GM18858 (cell line): ENCODE measurements at regions not wholly inside any gene's neighbourhood (a gene's known extent, or its start where the extent isn't known, plus 50 kb on each side); places are given as distances from the start of the nearest gene placed in this dataset.

Source experiments
- ATAC-seq: cut with Tn5 transposase; IDR thresholded peaks from one replicate; pipeline ENCODE4 v1.9.1; 2021; ENCODE audit not compliant: unreplicated experiment

GRCh38 chr5:41670854-41671479 is 160.6 kb upstream of the PLCXD3 start:
- ATAC-seq = no peak

- no peak for ATAC-seq
Measured at GRCh38 chr5:41670216-41670615, 159.8 kb upstream of the PLCXD3 start.

- ATAC-seq = no peak
Measured at GRCh38 chr5:41661254-41661653, 150.9 kb upstream of the PLCXD3 start.

- no peak for ATAC-seq
Measured at GRCh38 chr5:41656597-41656996, 146.2 kb upstream of the PLCXD3 start.

GRCh38 chr5:41650131-41650530 is 139.7 kb upstream of the PLCXD3 start:
- no peak for ATAC-seq

GRCh38 chr5:41649659-41650058 is 139.3 kb upstream of the PLCXD3 start:
- no peak for ATAC-seq

GRCh38 chr5:41648996-41649395 is 138.6 kb upstream of the PLCXD3 start:
- ATAC-seq = no peak

- ATAC-seq = no peak
Measured at GRCh38 chr5:41641621-41642020, 131.2 kb upstream of the PLCXD3 start.

- ATAC-seq = no peak
Measured at GRCh38 chr5:41638685-41639084, 128.3 kb upstream of the PLCXD3 start.

GRCh38 chr5:41637869-41638268 is 127.5 kb upstream of the PLCXD3 start:
- ATAC-seq = no peak

GRCh38 chr5:41637424-41637823 is 127.0 kb upstream of the PLCXD3 start:
- no peak for ATAC-seq

GRCh38 chr5:41636605-41637004 is 126.2 kb upstream of the PLCXD3 start:
- ATAC-seq = peak; percentile 74

- no peak for ATAC-seq
Measured at GRCh38 chr5:41629897-41630296, 119.5 kb upstream of the PLCXD3 start.

GRCh38 chr5:41625571-41625970 is 115.2 kb upstream of the PLCXD3 start:
- no peak for ATAC-seq

- no peak for ATAC-seq
Measured at GRCh38 chr5:41621420-41621819, 111.0 kb upstream of the PLCXD3 start.

GRCh38 chr5:41617843-41618515 is 107.6 kb upstream of the PLCXD3 start:
- no peak for ATAC-seq

GRCh38 chr5:41610386-41610785 is 100.0 kb upstream of the PLCXD3 start:
- ATAC-seq = no peak

GRCh38 chr5:41600731-41601130 is 90.3 kb upstream of the PLCXD3 start:
- ATAC-seq = no peak

- ATAC-seq = no peak
Measured at GRCh38 chr5:41598011-41598410, 87.6 kb upstream of the PLCXD3 start.

GRCh38 chr5:41587668-41588067 is 77.3 kb upstream of the PLCXD3 start:
- no peak for ATAC-seq

- ATAC-seq = no peak
Measured at GRCh38 chr5:41575110-41575779, 64.8 kb upstream of the PLCXD3 start.

GRCh38 chr5:41574391-41574790 is 64.0 kb upstream of the PLCXD3 start:
- no peak for ATAC-seq
